HUES6 (cell line): ENCODE measurements at regions not wholly inside any gene's neighbourhood (a gene's known extent, or its start where the extent isn't known, plus 50 kb on each side); places are given as distances from the start of the nearest gene placed in this dataset.

Source experiments
- H3K27ac ChIP-seq: 2 replicates; pipeline ENCODE4 v1.7.0; 2013; ENCODE audit warnings: low read depth, mild to moderate bottlenecking, low read length, inconsistent platforms
- H3K27me3 ChIP-seq: 2 replicates; pipeline ENCODE4 v1.6.1; 2013; ENCODE audit warnings: low read length; ENCODE audit not compliant: control insufficient read depth, insufficient read depth
- H3K36me3 ChIP-seq: 2 replicates; pipeline ENCODE4 v1.6.1; 2013; ENCODE audit warnings: low read length; ENCODE audit not compliant: control insufficient read depth, insufficient read depth
- H3K4me1 ChIP-seq: 2 replicates; pipeline ENCODE4 v1.6.1; 2013; ENCODE audit warnings: low read length; ENCODE audit not compliant: control insufficient read depth, insufficient read depth
- H3K4me3 ChIP-seq: 2 replicates; pipeline ENCODE4 v1.5.1; 2013; ENCODE audit warnings: low read depth, low read length
- H3K9ac ChIP-seq: one replicate; pipeline ENCODE4 v1.6.1; 2013; ENCODE audit warnings: mild to moderate bottlenecking, low read length
- H3K9me3 ChIP-seq: 2 replicates; pipeline ENCODE4 v1.6.1; 2013; ENCODE audit warnings: low read depth, low read length; ENCODE audit not compliant: control insufficient read depth, insufficient read depth

DNA sequence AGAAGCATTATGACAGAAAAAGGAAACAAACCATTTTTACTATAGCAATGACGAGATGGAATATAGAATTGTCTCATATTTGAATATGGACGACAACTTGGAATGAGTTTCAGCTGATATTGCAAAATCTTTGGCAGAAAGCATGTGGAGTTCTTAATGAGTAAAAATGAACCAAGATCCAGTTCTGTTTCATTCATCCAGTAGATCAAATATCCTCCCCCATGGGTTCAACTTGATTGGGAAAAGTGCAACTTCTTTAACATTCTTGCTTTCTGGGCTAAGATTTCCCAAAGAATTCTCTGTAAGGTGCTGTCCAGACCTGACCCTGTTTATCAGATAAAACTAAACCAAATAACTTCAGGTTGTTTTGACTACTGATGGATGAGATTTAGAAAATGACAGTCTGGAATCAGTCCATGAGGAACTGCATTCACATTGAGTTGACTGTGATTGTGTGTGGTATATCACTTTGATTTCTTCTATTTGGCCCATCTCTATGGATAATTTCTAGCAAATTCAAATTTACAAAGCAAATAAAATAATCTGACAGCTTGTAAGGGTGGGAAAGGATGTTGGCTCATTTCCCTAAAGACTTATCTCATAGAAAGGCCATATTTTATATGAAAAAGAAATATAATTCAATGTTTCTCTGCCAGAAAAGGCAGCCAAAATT, 267.4 kb downstream of the ADAMTS20 start:
- Histone ChIP-seq H3K4me3 (no peak overlapping the region), H3K27ac (no peak overlapping the region), H3K4me1 (peaks cover 10% of the 10 kb centered on the region; the same call in 1 of the 2 replicates), H3K9me3 (0 out of 2 replicates have a peak, but pooled peaks cover 2% of the 10 kb centered on the region), H3K9ac (no peak overlapping the region), H3K36me3 (no peaks in the 10 kb centered on the region), H3K27me3 (no peaks in the 10 kb centered on the region)

- Histone ChIP-seq H3K27ac (no peak overlapping the region), H3K9ac (no peak overlapping the region), H3K27me3 (no peaks in the 10 kb centered on the region), H3K4me1 (0 out of 2 replicates have a peak, but pooled peaks cover 3% of the 10 kb centered on the region), H3K36me3 (no peaks in the 10 kb centered on the region), H3K9me3 (0 out of 2 replicates have a peak, but pooled peaks cover 9% of the 10 kb centered on the region), H3K4me3 (no peak overlapping the region)
Observed at GRCh38 chr12:43283206-43283605, 268.8 kb downstream of the ADAMTS20 start.

DNA sequence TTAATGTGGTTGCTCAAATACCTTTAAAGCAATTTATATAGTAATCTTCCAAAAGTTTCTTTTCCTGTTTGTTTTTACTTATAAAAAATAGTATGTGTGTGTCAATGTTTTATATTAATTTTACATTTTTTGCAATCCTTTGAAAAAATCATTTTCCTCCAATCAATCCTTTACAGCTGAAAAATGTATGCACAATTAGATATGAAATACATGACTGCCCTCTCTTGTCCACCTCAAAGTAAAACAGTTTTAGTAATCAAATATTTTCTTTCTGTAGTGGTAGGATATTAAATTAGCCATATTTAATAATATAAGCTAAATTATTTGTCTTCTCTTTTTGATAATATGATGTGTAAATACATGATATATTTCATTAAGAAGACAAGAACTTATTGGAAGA, 269.9 kb downstream of the ADAMTS20 start:
- Histone ChIP-seq H3K9ac (no peak overlapping the region), H3K27ac (no peak overlapping the region), H3K27me3 (no peaks in the 10 kb centered on the region), H3K4me3 (no peak overlapping the region), H3K9me3 (0 out of 2 replicates have a peak, but pooled peaks cover 9% of the 10 kb centered on the region), H3K4me1 (0 out of 2 replicates have a peak, but pooled peaks cover 3% of the 10 kb centered on the region), H3K36me3 (no peaks in the 10 kb centered on the region)

GRCh38 chr12:43281563-43281962, 270.4 kb downstream of the ADAMTS20 start:
- 0 out of 2 replicates have a peak, but pooled peaks cover 3% of the 10 kb centered on the region for H3K4me1 ChIP-seq
- no peak overlapping the region for H3K27ac ChIP-seq
- no peak overlapping the region for H3K4me3 ChIP-seq
- 0 out of 2 replicates have a peak, but pooled peaks cover 9% of the 10 kb centered on the region for H3K9me3 ChIP-seq
- no peak overlapping the region for H3K9ac ChIP-seq
- no peaks in the 10 kb centered on the region for H3K36me3 ChIP-seq
- H3K27me3 ChIP-seq, result no peaks in the 10 kb centered on the region

- Histone ChIP-seq H3K9ac (no peak overlapping the region), H3K27ac (no peak overlapping the region), H3K27me3 (no peaks in the 10 kb centered on the region), H3K4me1 (0 out of 2 replicates have a peak, but pooled peaks cover 3% of the 10 kb centered on the region), H3K4me3 (no peak overlapping the region), H3K9me3 (0 out of 2 replicates have a peak, but pooled peaks cover 9% of the 10 kb centered on the region), H3K36me3 (no peaks in the 10 kb centered on the region)
Observed at GRCh38 chr12:43278541-43278832, 273.5 kb downstream of the ADAMTS20 start.

GRCh38 chr12:43277651-43278540, 274.1 kb downstream of the ADAMTS20 start:
- Histone ChIP-seq H3K9ac (no peak overlapping the region), H3K4me1 (0 out of 2 replicates have a peak, but pooled peaks cover 3% of the 10 kb centered on the region), H3K27ac (no peak overlapping the region), H3K4me3 (no peak overlapping the region), H3K27me3 (no peaks in the 10 kb centered on the region), H3K9me3 (0 out of 2 replicates have a peak, but pooled peaks cover 9% of the 10 kb centered on the region), H3K36me3 (no peaks in the 10 kb centered on the region)

DNA sequence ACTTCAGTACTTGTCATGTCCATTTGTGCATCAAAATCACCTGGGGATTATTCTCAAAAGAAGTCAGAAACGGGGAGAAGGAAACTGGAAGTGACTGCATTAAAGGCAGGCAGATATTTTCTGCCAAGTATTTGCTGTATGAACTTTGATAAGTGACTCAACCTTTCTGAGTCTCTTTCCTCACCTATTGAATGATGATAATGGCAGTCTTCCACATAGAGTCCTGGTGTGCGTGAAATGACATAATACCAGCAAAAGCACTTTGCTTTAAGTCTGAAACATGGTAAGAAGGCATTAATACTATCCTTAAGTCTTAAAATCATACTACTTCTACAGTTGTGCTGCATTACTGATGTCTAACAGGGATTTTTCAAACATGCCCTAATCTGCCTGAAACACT, 278.5 kb downstream of the ADAMTS20 start:
- H3K9me3 ChIP-seq, result no peaks in the 10 kb centered on the region
- no peak overlapping the region for H3K9ac ChIP-seq
- H3K4me3 ChIP-seq, result no peak overlapping the region
- H3K4me1 ChIP-seq, result peaks cover 14% of the 10 kb centered on the region
- no peaks in the 10 kb centered on the region for H3K27me3 ChIP-seq
- no peaks in the 10 kb centered on the region for H3K36me3 ChIP-seq
- H3K27ac ChIP-seq, result no peak overlapping the region

GRCh38 chr12:43271659-43272058, 280.3 kb downstream of the ADAMTS20 start:
- H3K27me3 ChIP-seq, result no peaks in the 10 kb centered on the region
- peaks cover 14% of the 10 kb centered on the region for H3K4me1 ChIP-seq
- no peak overlapping the region for H3K4me3 ChIP-seq
- H3K9me3 ChIP-seq, result peaks cover 1% of the 10 kb centered on the region; the same call in 1 of the 2 replicates
- H3K27ac ChIP-seq, result peak overlapping the region; percentile 0; the same call in 1 of the 2 replicates
- no peaks in the 10 kb centered on the region for H3K36me3 ChIP-seq
- no peak overlapping the region for H3K9ac ChIP-seq

GRCh38 chr12:43267818-43268217, 284.2 kb downstream of the ADAMTS20 start:
- Histone ChIP-seq H3K27ac (no peak overlapping the region), H3K9me3 (peaks cover 6% of the 10 kb centered on the region; the same call in 1 of the 2 replicates), H3K27me3 (no peaks in the 10 kb centered on the region), H3K4me3 (no peak overlapping the region), H3K4me1 (peaks cover 14% of the 10 kb centered on the region), H3K36me3 (no peaks in the 10 kb centered on the region), H3K9ac (no peak overlapping the region)

GRCh38 chr12:43261701-43262100, 290.3 kb downstream of the ADAMTS20 start:
- H3K4me1 ChIP-seq, result no peaks in the 10 kb centered on the region
- no peaks in the 10 kb centered on the region for H3K27me3 ChIP-seq
- H3K9ac ChIP-seq, result no peak overlapping the region
- no peak overlapping the region for H3K4me3 ChIP-seq
- no peak overlapping the region for H3K27ac ChIP-seq
- peaks cover 5% of the 10 kb centered on the region; the same call in 1 of the 2 replicates for H3K9me3 ChIP-seq
- no peaks in the 10 kb centered on the region for H3K36me3 ChIP-seq
